Left hindlimb (tissue), 1 donor: ENCODE measurements at regions not wholly inside any gene's neighbourhood (a gene's known extent, or its start where the extent isn't known, plus 50 kb on each side); places are given as distances from the start of the nearest gene placed in this dataset.
"Not testable (repeated sequence)": the region's sequence is repeated elsewhere in the genome, so short reads cannot be mapped to it uniquely, and the experiment has no call there.

Experiments used
- DNase-seq: peaks from one replicate; pipeline ENCODE4 v3.0.0-alpha.2; 2018

- no peak for DNase-seq
Measured at GRCh38 chr3:103512595-103512994, 1077.8 kb downstream of the ZPLD1 start.

- DNase-seq: no peak
Measured at GRCh38 chr3:103513003-103513402, 1078.2 kb downstream of the ZPLD1 start.

GRCh38 chr3:103515116-103515515, 1080.3 kb downstream of the ZPLD1 start:
- no peak for DNase-seq

GRCh38 chr3:103516950-103517349, 1082.1 kb downstream of the ZPLD1 start:
- DNase-seq: no peak

- not testable (repeated sequence) for DNase-seq
Measured at GRCh38 chr3:103531327-103531726, 1096.5 kb downstream of the ZPLD1 start.

- no peak for DNase-seq
Measured at GRCh38 chr3:103532986-103533385, 1098.2 kb downstream of the ZPLD1 start.

- DNase-seq: no peak
Measured at GRCh38 chr3:103554451-103554850, 1119.6 kb downstream of the ZPLD1 start.

GRCh38 chr3:103564116-103564515, 1129.3 kb downstream of the ZPLD1 start:
- DNase-seq: not testable (repeated sequence)

- no peak for DNase-seq
Measured at GRCh38 chr3:103585809-103586208, 1151.0 kb downstream of the ZPLD1 start.

GRCh38 chr3:103589770-103590169, 1155.0 kb downstream of the ZPLD1 start:
- no peak for DNase-seq

GRCh38 chr3:103600844-103601243, 1166.0 kb downstream of the ZPLD1 start:
- DNase-seq: no peak

- DNase-seq: no peak
Measured at GRCh38 chr3:103601666-103602065, 1166.9 kb downstream of the ZPLD1 start.

GRCh38 chr3:103609472-103609871, 1174.7 kb downstream of the ZPLD1 start:
- DNase-seq: no peak

GRCh38 chr3:103613397-103614156, 1178.8 kb downstream of the ZPLD1 start:
- DNase-seq: no peak

- no peak for DNase-seq
Measured at GRCh38 chr3:103614719-103615118, 1179.9 kb downstream of the ZPLD1 start.

GRCh38 chr3:103617961-103618360, 1183.1 kb downstream of the ZPLD1 start:
- no peak for DNase-seq

GRCh38 chr3:103624271-103624670, 1189.5 kb downstream of the ZPLD1 start:
- DNase-seq: no peak

GRCh38 chr3:103629391-103629790, 1194.6 kb downstream of the ZPLD1 start:
- DNase-seq: no peak

- no peak for DNase-seq
Measured at GRCh38 chr3:103644450-103644849, 1209.6 kb downstream of the ZPLD1 start.

- DNase-seq: no peak
Measured at GRCh38 chr3:103653996-103654395, 1219.2 kb downstream of the ZPLD1 start.

- DNase-seq: no peak
Measured at GRCh38 chr3:103657756-103658155, 1222.9 kb downstream of the ZPLD1 start.

- no peak for DNase-seq
Measured at GRCh38 chr3:103660810-103661209, 1226.0 kb downstream of the ZPLD1 start.

GRCh38 chr3:103662591-103662990, 1227.8 kb downstream of the ZPLD1 start:
- no peak for DNase-seq

- no peak for DNase-seq
Measured at GRCh38 chr3:103672346-103672745, 1237.5 kb downstream of the ZPLD1 start.

- no peak for DNase-seq
Measured at GRCh38 chr3:103684904-103685303, 1250.1 kb downstream of the ZPLD1 start.
